DND-41 (cell line): ENCODE measurements at regions not wholly inside any gene's neighbourhood (a gene's known extent, or its start where the extent isn't known, plus 50 kb on each side); places are given as distances from the start of the nearest gene placed in this dataset.

Source experiments
- ATAC-seq: fragments of 200-7000 bp; cut with Tn5 transposase; 3 replicates; pipeline ENCODE4 v1.9.1; 2021; ENCODE audit warnings: low read depth; ENCODE audit not compliant: insufficient read depth
- DNase-seq: peaks from one replicate; pipeline ENCODE4 v3.0.0-alpha.2; 2020
- H2AFZ ChIP-seq: 2 replicates; pipeline ENCODE4 v1.6.0; 2012; ENCODE audit warnings: low read depth, low read length
- H3K27ac ChIP-seq: 2 replicates; pipeline ENCODE4 v1.5.1; 2012; ENCODE audit warnings: low read length, inconsistent platforms
- H3K27me3 ChIP-seq: fragments of 200-600 bp; sonication (generic); 2 replicates; pipeline ENCODE4 v1.6.0; 2012; ENCODE audit warnings: low read length, mild to moderate bottlenecking, inconsistent platforms; ENCODE audit not compliant: insufficient read depth, poor library complexity
- H3K36me3 ChIP-seq: 2 replicates; pipeline ENCODE4 v1.5.1; 2012; ENCODE audit warnings: low read length, inconsistent platforms; ENCODE audit not compliant: insufficient read depth
- H3K4me1 ChIP-seq: 2 replicates; pipeline ENCODE4 v1.5.1; 2012; ENCODE audit warnings: mild to moderate bottlenecking, low read length; ENCODE audit not compliant: insufficient read depth
- H3K4me2 ChIP-seq: 2 replicates; pipeline ENCODE4 v1.6.0; 2012; ENCODE audit warnings: mild to moderate bottlenecking, moderate library complexity, low read length, inconsistent platforms; ENCODE audit not compliant: insufficient read depth
- H3K4me3 ChIP-seq, 2 experiments: fragments of 200-600 bp in 1 of 2; shearing (Covaris generic) in 1 of 2; 2 replicates each; pipeline ENCODE4 v1.5.1; 2012 to 2016; ENCODE audit warnings: inconsistent platforms in 2 of 2, low read length in 2 of 2, mild to moderate bottlenecking in 2 of 2, low read depth in 1 of 2, moderate library complexity in 1 of 2
- H3K79me2 ChIP-seq: 2 replicates; pipeline ENCODE4 v1.6.0; 2012; ENCODE audit warnings: low read length, inconsistent platforms; ENCODE audit not compliant: insufficient read depth
- H3K9ac ChIP-seq: 2 replicates; pipeline ENCODE4 v1.6.0; 2012; ENCODE audit warnings: low read depth, mild to moderate bottlenecking, inconsistent platforms, low read length, moderate library complexity
- H3K9me3 ChIP-seq: 2 replicates; pipeline ENCODE4 v1.5.1; 2012; ENCODE audit warnings: low read length, moderate library complexity, mild to moderate bottlenecking, inconsistent platforms; ENCODE audit not compliant: insufficient read depth, severe bottlenecking
- H4K20me1 ChIP-seq: 2 replicates; pipeline ENCODE4 v1.6.0; 2012; ENCODE audit warnings: low read length; ENCODE audit not compliant: insufficient read depth
- EZH2 ChIP-seq: IDR thresholded peaks from 3 replicates; pipeline ENCODE4 v1.6.1; 2012; ENCODE audit warnings: borderline replicate concordance, low read depth, mild to moderate bottlenecking, moderate library complexity, low read length, inconsistent platforms; ENCODE audit not compliant: severe bottlenecking
- TF ChIP-seq, protein P1 (sequence below): IDR thresholded peaks from 2 replicates; pipeline ENCODE4 v1.5.1; 2012; ENCODE audit warnings: borderline replicate concordance, low read length, moderate library complexity, mild to moderate bottlenecking; ENCODE audit not compliant: poor library complexity, severe bottlenecking; ENCODE audit errors: extremely low read depth

DNA sequence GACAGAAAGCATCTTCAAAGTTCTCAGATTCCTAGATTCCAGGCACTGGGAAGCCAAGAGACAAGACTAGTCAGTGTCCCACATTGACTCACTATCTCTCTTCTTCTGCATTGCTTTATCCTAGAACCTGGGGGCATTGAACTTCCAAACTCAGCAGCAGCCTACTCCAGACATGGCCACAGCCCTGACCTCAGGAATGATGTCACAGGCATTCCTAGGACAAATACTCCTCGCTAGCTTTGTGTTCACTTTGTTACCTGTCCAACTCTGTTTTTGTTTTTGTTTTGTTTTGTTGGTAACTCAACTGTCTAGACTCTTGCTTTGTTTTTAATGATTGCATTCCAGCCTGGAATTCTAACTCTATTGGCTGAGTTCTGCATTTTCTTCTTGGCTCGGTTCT, 449.3 kb upstream of the SPHKAP start:
- no peak for DNase-seq
- no peaks in the 10 kb centered on the region for H4K20me1 ChIP-seq
- H3K4me2 ChIP-seq, result no peak overlapping the region
- no peaks in the 10 kb centered on the region for H3K79me2 ChIP-seq
- H3K9me3 ChIP-seq, result no peaks in the 10 kb centered on the region
- H3K27me3 ChIP-seq, result no peaks in the 10 kb centered on the region
- no peak overlapping the region for H3K27ac ChIP-seq
- no peak for ATAC-seq
- no peaks in the 10 kb centered on the region for H3K4me1 ChIP-seq
- TF ChIP-seq, protein P1, sequence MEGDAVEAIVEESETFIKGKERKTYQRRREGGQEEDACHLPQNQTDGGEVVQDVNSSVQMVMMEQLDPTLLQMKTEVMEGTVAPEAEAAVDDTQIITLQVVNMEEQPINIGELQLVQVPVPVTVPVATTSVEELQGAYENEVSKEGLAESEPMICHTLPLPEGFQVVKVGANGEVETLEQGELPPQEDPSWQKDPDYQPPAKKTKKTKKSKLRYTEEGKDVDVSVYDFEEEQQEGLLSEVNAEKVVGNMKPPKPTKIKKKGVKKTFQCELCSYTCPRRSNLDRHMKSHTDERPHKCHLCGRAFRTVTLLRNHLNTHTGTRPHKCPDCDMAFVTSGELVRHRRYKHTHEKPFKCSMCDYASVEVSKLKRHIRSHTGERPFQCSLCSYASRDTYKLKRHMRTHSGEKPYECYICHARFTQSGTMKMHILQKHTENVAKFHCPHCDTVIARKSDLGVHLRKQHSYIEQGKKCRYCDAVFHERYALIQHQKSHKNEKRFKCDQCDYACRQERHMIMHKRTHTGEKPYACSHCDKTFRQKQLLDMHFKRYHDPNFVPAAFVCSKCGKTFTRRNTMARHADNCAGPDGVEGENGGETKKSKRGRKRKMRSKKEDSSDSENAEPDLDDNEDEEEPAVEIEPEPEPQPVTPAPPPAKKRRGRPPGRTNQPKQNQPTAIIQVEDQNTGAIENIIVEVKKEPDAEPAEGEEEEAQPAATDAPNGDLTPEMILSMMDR, result no peak
- TF ChIP-seq EZH2, result no peak
- no peak overlapping the region for H3K4me3 ChIP-seq
- H3K36me3 ChIP-seq, result no peaks in the 10 kb centered on the region
- H2AFZ ChIP-seq, result no peak overlapping the region
- H3K9ac ChIP-seq, result no peak overlapping the region

DNA sequence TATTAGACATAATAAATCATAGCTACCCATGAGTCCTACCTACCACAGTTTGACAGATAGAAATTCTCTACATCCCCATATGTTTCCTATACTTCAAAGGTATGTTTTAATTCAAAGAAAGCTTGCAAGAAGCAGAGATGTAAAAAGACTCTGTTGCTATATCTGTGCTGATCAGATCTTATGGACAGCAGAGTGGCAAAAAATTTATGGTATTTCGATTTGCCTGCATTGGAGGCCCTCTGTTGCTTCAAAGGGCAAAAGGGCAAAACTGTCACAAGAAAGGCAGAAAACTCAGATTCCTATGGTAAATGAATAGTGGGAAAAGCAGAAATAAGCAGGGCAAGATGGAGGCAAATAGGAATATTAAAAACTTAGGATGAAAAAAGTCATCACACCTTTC, 447.8 kb upstream of the SPHKAP start:
- ATAC-seq (no peak), DNase-seq (no peak)
- Histone ChIP-seq H3K9ac (no peak overlapping the region), H4K20me1 (no peaks in the 10 kb centered on the region), H3K36me3 (no peaks in the 10 kb centered on the region), H3K4me2 (no peak overlapping the region), H3K4me3 (no peak overlapping the region), H3K79me2 (no peaks in the 10 kb centered on the region), H3K27me3 (no peaks in the 10 kb centered on the region), H3K27ac (no peak overlapping the region), H2AFZ (no peak overlapping the region), H3K4me1 (no peaks in the 10 kb centered on the region), H3K9me3 (no peaks in the 10 kb centered on the region)
- TF ChIP-seq, protein P1, result no peak
- no peak for TF ChIP-seq EZH2

DNA sequence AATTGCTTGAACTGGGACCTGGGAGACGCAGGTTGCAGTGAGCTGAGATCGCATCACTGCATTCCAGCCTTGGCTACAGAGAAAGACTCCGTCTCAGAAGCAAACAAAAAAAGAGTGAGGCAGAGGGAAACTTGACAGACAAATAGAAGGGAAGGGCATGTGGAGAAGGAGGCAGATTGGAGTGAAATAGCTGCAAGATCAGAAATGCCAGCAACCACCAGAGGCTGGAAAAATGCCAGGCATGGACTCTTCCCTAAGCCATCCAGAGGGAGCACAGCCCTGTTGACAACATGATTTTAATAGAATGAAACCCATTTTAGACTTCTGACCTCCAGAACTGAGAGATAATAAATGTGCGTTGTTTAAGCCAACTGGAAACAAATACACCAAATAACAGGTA, 447.2 kb upstream of the SPHKAP start:
- TF ChIP-seq, protein P1, result no peak
- no peak for TF ChIP-seq EZH2
- H3K4me3 ChIP-seq, result no peak overlapping the region
- no peak for ATAC-seq

DNA sequence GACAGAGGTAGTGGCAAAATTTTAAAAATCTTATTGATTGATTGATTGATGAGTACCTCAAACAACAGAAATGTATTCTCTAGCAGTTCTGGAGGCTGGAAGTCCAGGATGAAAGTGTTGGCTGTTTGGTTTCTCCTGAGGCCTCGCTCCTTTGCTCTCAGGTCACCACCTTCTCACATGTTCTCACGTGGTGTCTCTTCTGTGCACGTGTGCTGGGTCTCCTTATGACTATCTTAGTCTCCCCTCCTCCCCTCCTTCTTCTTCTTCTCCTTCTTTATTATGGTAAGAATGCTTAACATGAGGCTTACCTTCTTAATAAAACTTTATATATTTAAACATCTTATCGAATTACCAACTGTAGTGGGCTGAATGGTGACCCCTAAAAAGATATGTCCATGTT, 446.0 kb upstream of the SPHKAP start:
- Histone ChIP-seq H3K4me2 (no peak overlapping the region), H4K20me1 (no peaks in the 10 kb centered on the region), H3K27me3 (no peaks in the 10 kb centered on the region), H2AFZ (no peak overlapping the region), H3K9ac (no peak overlapping the region), H3K27ac (no peak overlapping the region), H3K36me3 (no peaks in the 10 kb centered on the region), H3K4me3 (no peak overlapping the region), H3K79me2 (no peaks in the 10 kb centered on the region), H3K4me1 (no peaks in the 10 kb centered on the region), H3K9me3 (no peaks in the 10 kb centered on the region)
- DNase-seq, result no peak
- TF ChIP-seq EZH2, result no peak
- TF ChIP-seq, protein P1, result no peak
- no peak for ATAC-seq

More for the DNA sequence above, 447.2 kb upstream of the SPHKAP start:
- Histone ChIP-seq H3K9me3 (no peaks in the 10 kb centered on the region), H3K27ac (no peak overlapping the region), H4K20me1 (no peaks in the 10 kb centered on the region), H2AFZ (no peak overlapping the region), H3K4me2 (no peak overlapping the region), H3K36me3 (no peaks in the 10 kb centered on the region), H3K9ac (no peak overlapping the region), H3K4me1 (no peaks in the 10 kb centered on the region), H3K27me3 (no peaks in the 10 kb centered on the region), H3K79me2 (no peaks in the 10 kb centered on the region)
- no peak for DNase-seq
